Mammary epithelial cell (primary cell): ENCODE measurements at regions not wholly inside any gene's neighbourhood (a gene's known extent, or its start where the extent isn't known, plus 50 kb on each side); places are given as distances from the start of the nearest gene placed in this dataset.

Experiments
- CTCF ChIP-seq, 2 donors: IDR thresholded peaks in 1 of 2; conservative IDR thresholded peaks in 1 of 2; 2 replicates each; pipeline ENCODE4 v1.5.1; 2011 to 2012; ENCODE audit warnings: inconsistent platforms in 2 of 2, low read length in 2 of 2, mild to moderate bottlenecking in 2 of 2, control low read depth in 1 of 2, low read depth in 1 of 2; ENCODE audit not compliant: insufficient read depth in 1 of 2; ENCODE audit errors: extremely low read depth in 1 of 2
- EZH2 ChIP-seq: IDR thresholded peaks from 2 replicates; pipeline ENCODE4 v1.6.1; 2012; ENCODE audit warnings: low read length, inconsistent platforms, borderline replicate concordance

GRCh38 chr4:1578251-1578773, 105.8 kb downstream of the FAM53A start:
- no peak for TF ChIP-seq EZH2
- no peak for TF ChIP-seq CTCF (conservative IDR thresholded peaks at IDR 0.05 in 1 of 2, IDR thresholded peaks at IDR 0.05 in 1 of 2; ENCODE audit: extremely low read depth in 1 of 2, insufficient read depth in 1 of 2, low read depth in 1 of 2, low read length in 2 of 2)
